ENCODE measurements at regions not wholly inside any gene's neighbourhood (a gene's known extent, or its start where the extent isn't known, plus 50 kb on each side); places are given as distances from the start of the nearest gene placed in this dataset.

DNA sequence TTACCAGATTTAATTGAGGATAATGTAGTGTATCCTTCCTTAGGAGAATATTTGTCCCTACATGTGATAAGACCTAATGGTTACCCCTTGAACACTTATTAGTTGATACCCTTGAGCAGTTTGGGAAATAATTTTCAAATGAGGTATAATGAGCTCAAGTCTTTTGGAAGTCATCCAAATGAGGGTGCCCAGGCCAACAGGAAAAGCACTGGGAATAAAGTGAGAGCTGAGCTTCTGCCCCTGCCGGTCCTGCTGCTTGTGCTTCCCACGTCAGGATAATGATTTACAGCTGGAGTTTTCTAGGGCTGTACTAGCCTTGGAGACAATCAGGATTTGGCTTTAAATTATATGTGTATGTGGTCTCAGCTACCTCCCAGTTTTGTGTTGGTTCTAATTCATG lies 178.8 kb upstream of the FRMD6 start:
- Histone ChIP-seq H3K4me1 (no peaks in the 10 kb centered on the region), H3K36me3 (no peaks in the 10 kb centered on the region), H3K27me3 (no peaks in the 10 kb centered on the region), H3K9me3 (no peaks in the 10 kb centered on the region), H3K27ac (no peak overlapping the region), H3K4me3 (no peak overlapping the region)
- DNase-seq (no peak), ATAC-seq (no peak)
- TF ChIP-seq, protein P1, sequence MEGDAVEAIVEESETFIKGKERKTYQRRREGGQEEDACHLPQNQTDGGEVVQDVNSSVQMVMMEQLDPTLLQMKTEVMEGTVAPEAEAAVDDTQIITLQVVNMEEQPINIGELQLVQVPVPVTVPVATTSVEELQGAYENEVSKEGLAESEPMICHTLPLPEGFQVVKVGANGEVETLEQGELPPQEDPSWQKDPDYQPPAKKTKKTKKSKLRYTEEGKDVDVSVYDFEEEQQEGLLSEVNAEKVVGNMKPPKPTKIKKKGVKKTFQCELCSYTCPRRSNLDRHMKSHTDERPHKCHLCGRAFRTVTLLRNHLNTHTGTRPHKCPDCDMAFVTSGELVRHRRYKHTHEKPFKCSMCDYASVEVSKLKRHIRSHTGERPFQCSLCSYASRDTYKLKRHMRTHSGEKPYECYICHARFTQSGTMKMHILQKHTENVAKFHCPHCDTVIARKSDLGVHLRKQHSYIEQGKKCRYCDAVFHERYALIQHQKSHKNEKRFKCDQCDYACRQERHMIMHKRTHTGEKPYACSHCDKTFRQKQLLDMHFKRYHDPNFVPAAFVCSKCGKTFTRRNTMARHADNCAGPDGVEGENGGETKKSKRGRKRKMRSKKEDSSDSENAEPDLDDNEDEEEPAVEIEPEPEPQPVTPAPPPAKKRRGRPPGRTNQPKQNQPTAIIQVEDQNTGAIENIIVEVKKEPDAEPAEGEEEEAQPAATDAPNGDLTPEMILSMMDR (IDR thresholded peaks at IDR 0.05): no peak
- intact Hi-C loops (cut with DNase I): no loop called here

DNA sequence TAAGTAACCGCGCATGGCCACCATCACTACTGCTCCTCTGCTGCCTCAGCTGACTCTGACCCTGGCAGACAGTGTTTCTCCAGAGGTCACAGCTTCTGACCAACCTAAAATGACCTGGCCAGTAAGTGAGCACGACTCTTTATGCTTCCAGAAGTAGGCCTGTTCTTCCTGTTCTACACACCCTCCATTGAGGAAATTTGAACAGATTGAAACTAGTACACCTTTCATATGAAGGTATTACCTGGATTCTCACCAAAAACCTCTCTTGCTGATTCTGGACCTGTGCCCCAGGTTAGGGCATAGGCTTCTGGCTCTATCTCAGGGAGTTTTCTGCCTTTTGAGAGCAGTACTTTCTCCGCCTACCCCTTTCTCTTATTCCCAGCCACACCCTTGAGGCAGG lies 178.4 kb upstream of the FRMD6 start:
- Histone ChIP-seq H3K27ac (no peak overlapping the region), H3K9me3 (no peaks in the 10 kb centered on the region), H3K4me3 (no peak overlapping the region), H3K36me3 (no peaks in the 10 kb centered on the region), H3K27me3 (no peaks in the 10 kb centered on the region), H3K4me1 (no peaks in the 10 kb centered on the region)
- intact Hi-C loops (cut with DNase I): no loop called here
- TF ChIP-seq, protein P1 (IDR thresholded peaks at IDR 0.05): no peak
- no peak for DNase-seq
- no peak for ATAC-seq

DNA sequence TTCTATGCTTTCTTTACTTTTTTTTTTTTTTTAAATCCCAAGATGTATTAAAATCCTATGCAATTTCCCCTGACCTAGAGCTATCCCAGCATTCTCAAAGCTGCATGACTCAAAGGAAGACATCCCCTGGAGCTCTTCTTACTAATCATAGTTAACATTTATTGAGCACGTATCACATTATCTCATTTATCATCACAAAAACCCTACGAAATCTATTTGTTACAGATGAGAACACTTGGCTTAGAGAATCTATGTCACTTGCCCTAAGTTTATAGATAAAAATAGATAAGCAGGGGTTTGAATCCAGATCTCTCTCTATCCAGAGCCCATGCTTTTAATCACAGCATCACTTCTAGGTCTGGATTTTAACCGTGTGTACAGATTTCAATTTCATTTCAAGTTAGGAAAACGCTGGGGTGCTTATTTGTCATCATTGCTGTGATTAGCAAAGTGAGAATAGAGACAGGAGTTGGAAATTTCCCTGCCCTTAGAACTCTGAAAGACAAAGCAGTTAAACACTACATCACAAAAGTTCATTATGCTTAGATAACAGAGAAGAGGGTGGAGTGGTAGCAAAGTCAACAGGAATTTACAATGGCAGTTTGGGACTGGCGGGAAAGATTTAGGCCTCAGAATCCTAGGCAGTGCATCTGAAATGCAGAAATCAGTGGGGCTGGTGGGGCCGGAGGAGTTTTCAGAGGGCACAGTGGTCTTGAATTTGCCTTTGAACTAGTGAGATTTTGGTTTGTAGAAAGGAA lies 177.7 kb upstream of the FRMD6 start:
- Histone ChIP-seq H3K36me3 (no peaks in the 10 kb centered on the region), H3K27ac (no peak overlapping the region), H3K27me3 (no peaks in the 10 kb centered on the region), H3K4me1 (no peaks in the 10 kb centered on the region), H3K4me3 (no peak overlapping the region), H3K9me3 (no peaks in the 10 kb centered on the region)
- DNase-seq (no peak), ATAC-seq (no peak)
- TF ChIP-seq, protein P1 (IDR thresholded peaks at IDR 0.05): no peak
- intact Hi-C loops (cut with DNase I): no loop called here

DNA sequence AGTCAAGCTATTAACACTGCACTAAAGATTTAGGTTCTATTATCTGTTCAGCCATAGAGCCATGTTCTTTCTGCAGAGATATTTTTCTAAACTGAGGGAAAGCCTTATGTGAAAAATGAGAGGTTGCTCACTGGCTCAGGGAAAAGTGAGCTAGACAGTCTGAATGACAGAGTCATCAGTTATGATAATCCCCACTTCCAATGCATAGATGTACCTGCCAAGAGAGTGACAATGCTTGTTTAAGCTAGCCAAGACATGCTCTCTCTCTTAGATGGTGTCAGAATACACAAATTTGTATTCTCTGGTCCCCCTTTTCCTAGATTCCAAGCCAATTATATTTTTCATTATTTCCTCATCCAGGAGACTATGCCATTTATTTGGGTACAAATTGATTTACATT lies 176.9 kb upstream of the FRMD6 start:
- TF ChIP-seq, protein P1 (IDR thresholded peaks at IDR 0.05): no peak
- no peak overlapping the region for H3K4me3 ChIP-seq
- H3K9me3 ChIP-seq: no peaks in the 10 kb centered on the region
- H3K27me3 ChIP-seq: no peaks in the 10 kb centered on the region
- DNase-seq: no peak
- no peak overlapping the region for H3K27ac ChIP-seq
- intact Hi-C loops (cut with DNase I): no loop called here
- no peak for ATAC-seq
- no peaks in the 10 kb centered on the region for H3K36me3 ChIP-seq
- H3K4me1 ChIP-seq: no peaks in the 10 kb centered on the region

DNA sequence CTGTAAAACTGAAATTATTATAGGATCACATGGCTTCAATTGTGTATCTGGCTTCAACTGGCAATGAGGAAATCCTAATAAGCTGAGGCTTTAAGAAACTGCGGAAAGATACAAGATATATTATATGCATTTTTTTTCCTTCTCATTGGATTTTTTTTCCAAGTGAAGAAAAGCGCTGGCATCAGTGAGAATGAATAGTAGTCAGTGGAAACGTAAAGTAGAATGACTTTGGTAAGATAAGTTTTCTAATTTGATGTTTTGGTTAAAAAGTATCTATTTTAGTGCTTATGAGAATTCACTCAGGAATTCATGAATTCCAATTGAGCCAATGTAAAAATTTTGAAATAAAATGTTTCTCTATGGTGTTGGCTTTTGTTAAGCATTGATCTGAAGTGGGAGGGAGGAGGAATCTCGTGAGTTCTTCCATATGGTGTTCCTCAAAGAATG lies 173.5 kb upstream of the FRMD6 start:
- Histone ChIP-seq H3K9me3 (no peaks in the 10 kb centered on the region), H3K27ac (no peak overlapping the region), H3K27me3 (no peaks in the 10 kb centered on the region), H3K4me1 (no peaks in the 10 kb centered on the region), H3K36me3 (no peaks in the 10 kb centered on the region), H3K4me3 (no peak overlapping the region)
- ATAC-seq (no peak), DNase-seq (no peak)
- intact Hi-C loops (cut with DNase I): no loop called here
- TF ChIP-seq, protein P1 (IDR thresholded peaks at IDR 0.05): no peak

All from left lung (tissue), 4 donors.